Nephron progenitor cell (in vitro differentiated cells): ENCODE measurements at regions not wholly inside any gene's neighbourhood (a gene's known extent, or its start where the extent isn't known, plus 50 kb on each side); places are given as distances from the start of the nearest gene placed in this dataset.

Source experiments
- DNase-seq: peaks from one replicate; pipeline ENCODE4 v3.0.0; 2021
- H3K27ac Mint-ChIP-seq: 2 replicates; pipeline ENCODE4 v1.8.0; 2021; ENCODE audit warnings: mild to moderate bottlenecking, moderate library complexity, mixed read lengths
- H3K27me3 Mint-ChIP-seq: 2 replicates; pipeline ENCODE4 v1.8.0; 2021; ENCODE audit warnings: mild to moderate bottlenecking, low read depth, mixed read lengths; ENCODE audit not compliant: poor library complexity
- H3K36me3 Mint-ChIP-seq: 2 replicates; pipeline ENCODE4 v1.8.0; 2021; ENCODE audit warnings: low read depth, mixed read lengths
- H3K4me1 Mint-ChIP-seq: 2 replicates; pipeline ENCODE4 v1.8.0; 2021; ENCODE audit warnings: mixed read lengths
- H3K4me3 Mint-ChIP-seq: 2 replicates; pipeline ENCODE4 v1.8.0; 2021; ENCODE audit warnings: mild to moderate bottlenecking, moderate library complexity, mixed read lengths
- H3K9me3 Mint-ChIP-seq: 2 replicates; pipeline ENCODE4 v1.8.0; 2021; ENCODE audit warnings: mild to moderate bottlenecking, moderate library complexity, mixed read lengths
- TF ChIP-seq, protein P1 (sequence below): fragments of 200-600 bp; sonication (generic); IDR thresholded peaks from 2 replicates; pipeline ENCODE4 v1.5.0; 2021; ENCODE audit warnings: antibody characterized with exemption

DNA sequence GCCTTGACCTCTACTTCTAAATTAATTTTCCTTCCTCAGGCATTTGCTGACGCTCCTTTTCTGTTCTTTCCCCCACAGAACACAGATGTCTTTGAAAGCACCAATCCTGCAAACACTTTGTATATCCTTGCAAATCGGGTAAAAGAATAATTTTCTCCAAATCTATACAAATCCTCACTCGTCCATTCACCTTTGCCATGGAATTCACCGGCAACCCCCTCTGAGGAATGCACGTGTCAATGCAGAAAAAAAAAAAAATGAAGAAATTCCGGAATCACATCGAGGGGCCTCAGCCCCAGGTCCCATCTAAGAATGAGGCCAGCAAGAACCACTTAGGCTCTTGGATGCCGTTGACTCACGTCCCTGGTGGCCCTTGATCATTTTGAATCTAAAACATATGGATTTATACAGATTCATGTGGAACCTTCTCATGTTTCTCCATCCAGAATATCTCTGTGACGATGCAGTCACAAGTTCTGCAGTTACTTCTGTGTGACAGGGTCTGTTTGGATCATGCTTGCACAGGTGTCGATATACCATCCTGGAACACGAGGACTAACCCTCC is 136.9 kb downstream of the RBFOX3 start:
- Mint-ChIP-seq H3K4me3 (no peak overlapping the region), H3K4me1 (peaks cover 37% of the 10 kb centered on the region), H3K27me3 (peaks cover 58% of the 10 kb centered on the region), H3K27ac (no peak overlapping the region), H3K9me3 (no peaks in the 10 kb centered on the region), H3K36me3 (no peaks in the 10 kb centered on the region)
- no peak for DNase-seq
- TF ChIP-seq, protein P1, sequence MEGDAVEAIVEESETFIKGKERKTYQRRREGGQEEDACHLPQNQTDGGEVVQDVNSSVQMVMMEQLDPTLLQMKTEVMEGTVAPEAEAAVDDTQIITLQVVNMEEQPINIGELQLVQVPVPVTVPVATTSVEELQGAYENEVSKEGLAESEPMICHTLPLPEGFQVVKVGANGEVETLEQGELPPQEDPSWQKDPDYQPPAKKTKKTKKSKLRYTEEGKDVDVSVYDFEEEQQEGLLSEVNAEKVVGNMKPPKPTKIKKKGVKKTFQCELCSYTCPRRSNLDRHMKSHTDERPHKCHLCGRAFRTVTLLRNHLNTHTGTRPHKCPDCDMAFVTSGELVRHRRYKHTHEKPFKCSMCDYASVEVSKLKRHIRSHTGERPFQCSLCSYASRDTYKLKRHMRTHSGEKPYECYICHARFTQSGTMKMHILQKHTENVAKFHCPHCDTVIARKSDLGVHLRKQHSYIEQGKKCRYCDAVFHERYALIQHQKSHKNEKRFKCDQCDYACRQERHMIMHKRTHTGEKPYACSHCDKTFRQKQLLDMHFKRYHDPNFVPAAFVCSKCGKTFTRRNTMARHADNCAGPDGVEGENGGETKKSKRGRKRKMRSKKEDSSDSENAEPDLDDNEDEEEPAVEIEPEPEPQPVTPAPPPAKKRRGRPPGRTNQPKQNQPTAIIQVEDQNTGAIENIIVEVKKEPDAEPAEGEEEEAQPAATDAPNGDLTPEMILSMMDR: no peak

- peaks cover 33% of the 10 kb centered on the region for H3K4me1 Mint-ChIP-seq
- no peaks in the 10 kb centered on the region for H3K36me3 Mint-ChIP-seq
- no peak overlapping the region for H3K27ac Mint-ChIP-seq
- H3K27me3 Mint-ChIP-seq: peaks cover 58% of the 10 kb centered on the region
- no peak overlapping the region for H3K4me3 Mint-ChIP-seq
- TF ChIP-seq, protein P1: no peak
- no peaks in the 10 kb centered on the region for H3K9me3 Mint-ChIP-seq
- no peak for DNase-seq
Measured at GRCh38 chr17:79473111-79473875, 137.6 kb downstream of the RBFOX3 start.

DNA sequence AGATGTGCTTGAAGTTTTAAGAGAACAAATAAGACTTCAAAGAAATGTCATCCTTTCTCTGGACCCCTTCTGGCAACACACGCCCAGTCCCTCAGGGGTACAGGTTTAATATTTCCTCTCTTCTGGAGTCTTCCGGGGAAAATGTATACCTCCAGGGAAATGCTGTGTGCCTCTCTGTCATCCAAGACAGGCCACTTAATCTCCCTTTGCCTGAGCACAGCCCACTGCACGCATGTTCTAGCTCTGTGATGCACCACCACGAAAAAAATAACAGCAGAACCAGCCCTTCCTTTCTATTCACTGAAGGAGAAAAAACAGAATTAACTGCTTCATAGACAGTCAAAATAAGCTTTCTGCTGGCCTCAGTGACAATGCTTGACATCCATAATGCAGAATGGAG is 140.1 kb downstream of the RBFOX3 start:
- DNase-seq: no peak
- Mint-ChIP-seq H3K27ac (no peak overlapping the region), H3K27me3 (peaks cover 47% of the 10 kb centered on the region), H3K36me3 (no peaks in the 10 kb centered on the region), H3K4me3 (no peak overlapping the region), H3K4me1 (peaks cover 18% of the 10 kb centered on the region), H3K9me3 (no peaks in the 10 kb centered on the region)
- TF ChIP-seq, protein P1: no peak

GRCh38 chr17:79469646-79470045 is 141.2 kb downstream of the RBFOX3 start:
- Mint-ChIP-seq H3K27me3 (peaks cover 51% of the 10 kb centered on the region), H3K9me3 (no peaks in the 10 kb centered on the region)

DNA sequence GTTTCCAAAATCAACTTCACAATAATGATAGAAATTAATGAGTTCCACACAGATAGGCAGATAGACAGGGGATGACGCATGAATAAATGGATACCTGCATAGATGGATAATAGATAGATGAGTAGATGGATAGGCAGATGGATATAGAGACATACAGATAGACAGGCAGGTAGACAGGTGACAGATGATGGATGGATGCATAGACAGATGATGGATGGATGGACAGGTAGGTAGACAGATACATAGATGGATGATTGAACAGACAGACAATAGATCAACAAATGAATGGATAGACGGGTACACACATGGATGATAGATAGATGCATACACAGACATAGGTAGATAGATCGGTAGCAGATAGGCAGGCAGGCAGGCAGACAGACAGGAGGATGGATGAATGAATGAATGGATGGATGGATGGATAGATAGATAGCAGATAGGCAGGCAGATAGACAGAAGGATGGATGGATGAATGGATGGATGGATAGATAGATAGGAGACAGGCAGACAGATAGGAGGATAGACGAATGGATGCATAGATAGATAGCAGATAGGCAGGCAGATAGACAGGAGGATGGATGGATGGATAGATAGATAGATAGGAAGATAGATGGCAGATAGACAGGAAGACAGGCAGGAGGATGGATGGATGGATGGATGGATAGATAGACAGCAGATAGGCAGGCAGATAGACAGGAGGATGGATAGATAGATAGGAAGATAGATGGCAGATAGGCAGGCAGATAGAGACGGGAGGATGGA is 142.5 kb downstream of the RBFOX3 start:
- Mint-ChIP-seq H3K9me3 (no peaks in the 10 kb centered on the region), H3K27me3 (peaks cover 42% of the 10 kb centered on the region), H3K4me3 (no peak overlapping the region), H3K36me3 (no peaks in the 10 kb centered on the region), H3K4me1 (peaks cover 22% of the 10 kb centered on the region), H3K27ac (no peak overlapping the region)
- DNase-seq: no peak
- TF ChIP-seq, protein P1: no peak

More at GRCh38 chr17:79469646-79470045, 141.2 kb downstream of the RBFOX3 start:
- Mint-ChIP-seq H3K4me1 (peaks cover 19% of the 10 kb centered on the region), H3K4me3 (no peak overlapping the region), H3K27ac (no peak overlapping the region), H3K36me3 (no peaks in the 10 kb centered on the region)
- TF ChIP-seq, protein P1: no peak
- DNase-seq: no peak
